A673 (cell line): ENCODE measurements at regions not wholly inside any gene's neighbourhood (a gene's known extent, or its start where the extent isn't known, plus 50 kb on each side); places are given as distances from the start of the nearest gene placed in this dataset.

Experiments
- EZH2 ChIP-seq: fragments of 200-600 bp; sonication (generic); IDR thresholded peaks from 2 replicates; pipeline ENCODE4 v1.6.1; 2017; ENCODE audit warnings: borderline replicate concordance, low read depth, mild to moderate bottlenecking, mixed read lengths, antibody characterized with exemption, low read length; ENCODE audit not compliant: poor library complexity, severe bottlenecking
- TF ChIP-seq, protein P1 (sequence below): fragments of 300-800, 200-600 bp; sonication (generic); conservative IDR thresholded peaks from 2 replicates; pipeline ENCODE4 v1.5.1; 2017; ENCODE audit warnings: low read depth, mild to moderate bottlenecking, antibody characterized with exemption, low read length, moderate library complexity, mixed read lengths

- TF ChIP-seq, protein P1, sequence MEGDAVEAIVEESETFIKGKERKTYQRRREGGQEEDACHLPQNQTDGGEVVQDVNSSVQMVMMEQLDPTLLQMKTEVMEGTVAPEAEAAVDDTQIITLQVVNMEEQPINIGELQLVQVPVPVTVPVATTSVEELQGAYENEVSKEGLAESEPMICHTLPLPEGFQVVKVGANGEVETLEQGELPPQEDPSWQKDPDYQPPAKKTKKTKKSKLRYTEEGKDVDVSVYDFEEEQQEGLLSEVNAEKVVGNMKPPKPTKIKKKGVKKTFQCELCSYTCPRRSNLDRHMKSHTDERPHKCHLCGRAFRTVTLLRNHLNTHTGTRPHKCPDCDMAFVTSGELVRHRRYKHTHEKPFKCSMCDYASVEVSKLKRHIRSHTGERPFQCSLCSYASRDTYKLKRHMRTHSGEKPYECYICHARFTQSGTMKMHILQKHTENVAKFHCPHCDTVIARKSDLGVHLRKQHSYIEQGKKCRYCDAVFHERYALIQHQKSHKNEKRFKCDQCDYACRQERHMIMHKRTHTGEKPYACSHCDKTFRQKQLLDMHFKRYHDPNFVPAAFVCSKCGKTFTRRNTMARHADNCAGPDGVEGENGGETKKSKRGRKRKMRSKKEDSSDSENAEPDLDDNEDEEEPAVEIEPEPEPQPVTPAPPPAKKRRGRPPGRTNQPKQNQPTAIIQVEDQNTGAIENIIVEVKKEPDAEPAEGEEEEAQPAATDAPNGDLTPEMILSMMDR, result no peak
- no peak for TF ChIP-seq EZH2
Measured at GRCh38 chr1:213656503-213656902, 331.3 kb upstream of the PROX1 start.
